Body of pancreas (tissue), 4 donors: ENCODE measurements at regions not wholly inside any gene's neighbourhood (a gene's known extent, or its start where the extent isn't known, plus 50 kb on each side); places are given as distances from the start of the nearest gene placed in this dataset.

Experiments used
- ATAC-seq: fragments of 150-250 bp; one replicate; pipeline ENCODE4 v1.9.1; 2016
- DNase-seq, 4 donors: peaks; one replicate each; pipeline ENCODE4 v3.0.0-alpha.2; 2019
- H3K27ac ChIP-seq, 4 donors: fragments of 200-600 bp; sonication (generic); 1 replicate in 3 of 4; 2 replicates in 1 of 4; pipeline versions ENCODE4 v1.5.1 to v1.6.1; 2016 to 2019; ENCODE audit warnings: mild to moderate bottlenecking in 1 of 4, mixed read lengths in 1 of 4, moderate library complexity in 1 of 4
- H3K27me3 ChIP-seq, 2 donors: fragments of 200-600 bp; sonication (generic); one replicate each; pipeline ENCODE4 v1.6.0; 2016; ENCODE audit warnings: mild to moderate bottlenecking in 1 of 2
- H3K36me3 ChIP-seq, 2 donors: fragments of 200-600 bp; sonication (generic); replicated peaks in 1 of 2; 2 replicates each; pipeline ENCODE4 v1.5.1; 2016; ENCODE audit warnings: low read depth in 2 of 2; ENCODE audit not compliant: insufficient read depth in 1 of 2
- H3K4me1 ChIP-seq: fragments of 200-600 bp; sonication (generic); one replicate; pipeline ENCODE4 v1.6.0; 2016
- H3K4me3 ChIP-seq, 2 donors: fragments of 200-600 bp; sonication (generic); 1 replicate in 1 of 2; 2 replicates in 1 of 2; pipeline ENCODE4 v1.5.1; 2016 to 2019
- H3K9me3 ChIP-seq, 3 donors: fragments of 200-600 bp; sonication (generic); 1 replicate in 2 of 3; 2 replicates in 1 of 3; pipeline ENCODE4 v1.5.1; 2016
- POLR2A ChIP-seq, 3 donors: fragments of 450-650 bp; IDR thresholded peaks; one replicate each; pipeline ENCODE4 v1.6.1; 2016; ENCODE audit warnings: antibody characterized with exemption in 3 of 3, mild to moderate bottlenecking in 2 of 3
- WGBS, 2 donors: methylation state at CpG; one replicate each; pipeline ENCODE4 v1.1.5; 2017; 5-methylcytosine and 5-hydroxymethylcytosine counted together
- intact Hi-C: fragments of 100-400 bp; cut with DNase I; formaldehyde crosslinking; loops from one replicate; pipeline ENCODE4 v1.15.1; 2023
- TF ChIP-seq, protein P1 (sequence below), 7 experiments: fragments of 450-650 bp in 4 of 7; fragments of 200-600 bp in 3 of 7; sonication (generic) in 3 of 7; IDR thresholded peaks; one replicate each; pipeline ENCODE4 v1.5.1; 2016 to 2019; ENCODE audit warnings: antibody characterized with exemption in 7 of 7

- Histone ChIP-seq H3K27me3 (no peaks in the 10 kb centered on the region), H3K36me3 (no peaks in the 10 kb centered on the region), H3K27ac (no peak overlapping the region), H3K4me3 (no peak overlapping the region), H3K9me3 (no peaks in the 10 kb centered on the region), H3K4me1 (no peaks in the 10 kb centered on the region)
- no peak for DNase-seq
- 60 to 64% methylated on average over 2 of the region's 2 CpGs for WGBS, 2 donors
- intact Hi-C loops: no loop called here
- ATAC-seq: no peak
- no peak for TF ChIP-seq POLR2A (IDR thresholded peaks at IDR 0.05)
- TF ChIP-seq, protein P1, sequence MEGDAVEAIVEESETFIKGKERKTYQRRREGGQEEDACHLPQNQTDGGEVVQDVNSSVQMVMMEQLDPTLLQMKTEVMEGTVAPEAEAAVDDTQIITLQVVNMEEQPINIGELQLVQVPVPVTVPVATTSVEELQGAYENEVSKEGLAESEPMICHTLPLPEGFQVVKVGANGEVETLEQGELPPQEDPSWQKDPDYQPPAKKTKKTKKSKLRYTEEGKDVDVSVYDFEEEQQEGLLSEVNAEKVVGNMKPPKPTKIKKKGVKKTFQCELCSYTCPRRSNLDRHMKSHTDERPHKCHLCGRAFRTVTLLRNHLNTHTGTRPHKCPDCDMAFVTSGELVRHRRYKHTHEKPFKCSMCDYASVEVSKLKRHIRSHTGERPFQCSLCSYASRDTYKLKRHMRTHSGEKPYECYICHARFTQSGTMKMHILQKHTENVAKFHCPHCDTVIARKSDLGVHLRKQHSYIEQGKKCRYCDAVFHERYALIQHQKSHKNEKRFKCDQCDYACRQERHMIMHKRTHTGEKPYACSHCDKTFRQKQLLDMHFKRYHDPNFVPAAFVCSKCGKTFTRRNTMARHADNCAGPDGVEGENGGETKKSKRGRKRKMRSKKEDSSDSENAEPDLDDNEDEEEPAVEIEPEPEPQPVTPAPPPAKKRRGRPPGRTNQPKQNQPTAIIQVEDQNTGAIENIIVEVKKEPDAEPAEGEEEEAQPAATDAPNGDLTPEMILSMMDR (IDR thresholded peaks at IDR 0.05): no peak
Observed at GRCh38 chr4:86483773-86484172, 110.3 kb upstream of the PTPN13 start.

GRCh38 chr4:86484241-86484640 lies 109.9 kb upstream of the PTPN13 start:
- WGBS, 2 donors: 77 to 81% methylated on average over 3 of the region's 3 CpGs
- no peaks in the 10 kb centered on the region for H3K9me3 ChIP-seq
- no peak overlapping the region for H3K4me3 ChIP-seq
- no peaks in the 10 kb centered on the region for H3K4me1 ChIP-seq
- intact Hi-C loops: no loop called here
- no peak for DNase-seq
- ATAC-seq: no peak
- H3K27me3 ChIP-seq: no peaks in the 10 kb centered on the region
- no peak for TF ChIP-seq POLR2A (IDR thresholded peaks at IDR 0.05)
- TF ChIP-seq, protein P1 (IDR thresholded peaks at IDR 0.05): no peak
- no peak overlapping the region for H3K27ac ChIP-seq
- no peaks in the 10 kb centered on the region for H3K36me3 ChIP-seq

GRCh38 chr4:86487738-86488348 lies 106.3 kb upstream of the PTPN13 start:
- no peak overlapping the region for H3K27ac ChIP-seq
- H3K4me3 ChIP-seq: no peak overlapping the region
- TF ChIP-seq, protein P1 (IDR thresholded peaks at IDR 0.05): no peak
- TF ChIP-seq POLR2A (IDR thresholded peaks at IDR 0.05): no peak
- ATAC-seq (no peak), DNase-seq (no peak)
- H3K27me3 ChIP-seq: no peaks in the 10 kb centered on the region
- no peaks in the 10 kb centered on the region for H3K9me3 ChIP-seq
- H3K36me3 ChIP-seq: no peaks in the 10 kb centered on the region
- intact Hi-C loops: no loop called here
- H3K4me1 ChIP-seq: no peaks in the 10 kb centered on the region
- WGBS, 2 donors: 90 to 91% methylated on average over 3 of the region's 3 CpGs

DNA sequence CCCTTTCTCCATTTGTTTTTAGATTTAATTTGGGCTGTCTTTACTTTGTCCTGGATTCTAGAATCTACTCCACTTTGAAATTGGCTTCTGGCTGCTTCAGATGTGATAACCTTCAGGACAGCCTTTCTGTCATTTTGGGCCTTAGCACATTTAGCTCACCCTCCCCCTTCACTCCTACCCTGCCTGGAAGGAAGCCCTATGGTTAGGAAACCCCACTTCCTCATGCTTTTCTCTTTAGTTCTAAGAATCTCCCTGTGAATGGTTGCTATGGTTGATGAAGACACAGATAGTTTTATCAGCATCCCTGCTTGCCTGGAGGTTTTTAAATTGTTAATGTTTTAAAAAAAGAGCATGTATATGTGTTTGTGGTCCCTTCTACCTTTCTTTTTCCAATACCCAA lies 100.7 kb upstream of the PTPN13 start:
- H3K9me3 ChIP-seq: no peaks in the 10 kb centered on the region
- H3K27ac ChIP-seq: no peak overlapping the region
- intact Hi-C loops: no loop called here
- H3K27me3 ChIP-seq: no peaks in the 10 kb centered on the region
- TF ChIP-seq, protein P1 (IDR thresholded peaks at IDR 0.05): no peak
- TF ChIP-seq POLR2A (IDR thresholded peaks at IDR 0.05): no peak
- peaks cover 20% of the 10 kb centered on the region for H3K4me1 ChIP-seq
- no peak for DNase-seq
- no peaks in the 10 kb centered on the region for H3K36me3 ChIP-seq
- ATAC-seq: no peak
- no peak overlapping the region for H3K4me3 ChIP-seq
